Large intestine (tissue), 3 donors: ENCODE measurements at regions not wholly inside any gene's neighbourhood (a gene's known extent, or its start where the extent isn't known, plus 50 kb on each side); places are given as distances from the start of the nearest gene placed in this dataset.
A peak's percentile ranks its signal among the peaks of the same experiment; 100 is the strongest.
"Not testable (repeated sequence)": the region's sequence is repeated elsewhere in the genome, so short reads cannot be mapped to it uniquely, and the experiment has no call there.

Experiments used
- DNase-seq, 2 donors: peaks; one replicate each; pipeline versions ENCODE4 v3.0.0 to v3.0.0-alpha.2; 2013
- H3K27ac ChIP-seq: one replicate; pipeline ENCODE4 v1.5.1; 2013; ENCODE audit warnings: low read length
- H3K27me3 ChIP-seq: 2 replicates; pipeline ENCODE4 v1.6.1; 2013; ENCODE audit warnings: low read length; ENCODE audit not compliant: control insufficient read depth, insufficient read depth
- H3K36me3 ChIP-seq: 2 replicates; pipeline ENCODE4 v1.6.1; 2013; ENCODE audit warnings: low read length; ENCODE audit not compliant: control insufficient read depth, insufficient read depth
- H3K4me1 ChIP-seq: one replicate; pipeline ENCODE4 v1.6.1; 2013; ENCODE audit warnings: low read length; ENCODE audit not compliant: control insufficient read depth, insufficient read depth
- H3K4me3 ChIP-seq: one replicate; pipeline ENCODE4 v1.5.1; 2013; ENCODE audit warnings: low read length
- H3K9me3 ChIP-seq: one replicate; pipeline ENCODE4 v1.6.1; 2013; ENCODE audit warnings: mild to moderate bottlenecking, low read depth, low read length, moderate library complexity; ENCODE audit not compliant: control insufficient read depth
- WGBS: methylation state at CpG from one replicate; pipeline ENCODE4 v1.1.5; 2013; ENCODE audit warnings: low lambda C conversion rate; ENCODE audit not compliant: insufficient coverage; 5-methylcytosine and 5-hydroxymethylcytosine counted together

- no CpG with 5 or more reads among the region's 4 CpGs for WGBS
- H3K27me3 ChIP-seq = no peaks in the 10 kb centered on the region
- no peaks in the 10 kb centered on the region for H3K4me1 ChIP-seq
- H3K36me3 ChIP-seq = no peaks in the 10 kb centered on the region
- DNase-seq = no peak
- H3K27ac ChIP-seq = no peak overlapping the region
- H3K9me3 ChIP-seq = no peaks in the 10 kb centered on the region
- no peak overlapping the region for H3K4me3 ChIP-seq
Observed at GRCh38 chr7:52195664-52196063, 839.8 kb upstream of the POM121L12 start.

DNA sequence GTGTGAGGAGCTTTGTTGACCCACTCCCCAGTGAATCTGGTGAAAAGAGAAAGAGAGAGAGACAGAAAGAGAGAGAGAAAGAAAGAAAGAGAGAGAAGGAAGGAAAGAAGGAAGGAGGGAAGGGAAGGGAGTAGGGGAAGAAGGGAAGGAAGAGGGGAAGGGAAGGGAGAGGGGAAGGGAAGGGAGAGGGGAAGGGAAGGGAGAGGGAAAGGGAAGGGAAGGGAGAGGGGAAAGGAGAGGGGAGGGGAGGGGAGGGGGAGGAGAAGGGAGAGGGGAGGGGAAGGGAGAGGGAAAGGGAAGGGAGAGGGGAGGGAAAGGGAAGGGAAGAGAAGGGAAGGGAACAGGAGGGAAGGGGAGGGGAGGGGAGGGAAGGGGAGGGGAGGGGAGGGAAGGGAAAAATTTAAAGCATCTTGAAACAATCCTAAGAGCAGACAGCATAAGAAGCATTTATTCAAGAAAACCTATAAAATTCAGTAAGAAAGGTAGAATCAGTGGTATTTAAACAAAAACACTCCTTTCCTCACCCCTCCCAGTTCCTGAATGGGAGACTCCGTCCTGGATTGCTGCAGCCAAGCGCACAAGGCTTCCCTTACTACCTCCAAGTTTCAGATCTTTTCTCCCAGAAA, 846.2 kb upstream of the POM121L12 start:
- WGBS = no CpG with 5 or more reads among the region's 2 CpGs

DNA sequence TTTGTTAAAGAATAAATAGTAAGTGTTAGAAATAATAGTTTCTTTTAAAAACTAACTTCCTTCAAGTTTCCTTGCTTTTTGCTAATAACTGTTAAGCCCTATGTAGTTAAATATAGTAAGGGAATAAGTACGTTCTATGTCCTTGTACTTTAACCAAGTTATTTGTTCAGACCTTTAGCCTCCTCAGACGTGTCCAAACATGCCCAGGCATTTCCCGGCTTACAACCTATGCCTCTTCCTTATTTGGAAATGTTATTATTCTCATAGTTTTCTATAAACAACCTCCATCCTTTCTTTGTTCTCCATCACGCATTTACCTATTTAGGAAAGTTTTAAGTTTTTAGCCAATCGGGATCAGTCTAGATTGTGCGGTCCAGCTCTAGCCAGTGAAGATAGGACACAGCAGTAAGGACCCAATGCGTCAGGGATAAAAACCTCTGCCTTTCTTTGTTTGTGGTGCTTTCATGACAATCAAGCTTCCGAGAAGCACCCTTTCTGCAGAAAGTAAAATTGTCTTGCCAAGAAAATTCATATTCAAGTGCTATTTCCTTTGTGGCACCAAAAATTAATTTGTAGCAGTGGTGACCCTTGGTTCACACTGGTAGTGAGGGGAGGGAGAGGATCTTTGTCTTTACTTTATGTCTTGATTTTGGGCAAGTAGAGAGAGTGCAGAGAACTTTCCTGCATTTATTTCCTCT, 851.3 kb upstream of the POM121L12 start:
- Histone ChIP-seq H3K4me1 (no peaks in the 10 kb centered on the region), H3K27me3 (no peaks in the 10 kb centered on the region), H3K4me3 (no peak overlapping the region), H3K9me3 (no peaks in the 10 kb centered on the region), H3K36me3 (no peaks in the 10 kb centered on the region), H3K27ac (no peak overlapping the region)
- no peak for DNase-seq
- 78% methylated on average over 3 of the region's 8 CpGs for WGBS

More for the DNA sequence above, 846.2 kb upstream of the POM121L12 start:
- Histone ChIP-seq H3K9me3 (no peaks in the 10 kb centered on the region), H3K36me3 (no peaks in the 10 kb centered on the region), H3K27me3 (no peaks in the 10 kb centered on the region), H3K4me3 (no peak overlapping the region), H3K4me1 (no peaks in the 10 kb centered on the region), H3K27ac (no peak overlapping the region)
- DNase-seq = no peak

GRCh38 chr7:52179934-52180333, 855.5 kb upstream of the POM121L12 start:
- Histone ChIP-seq H3K36me3 (no peaks in the 10 kb centered on the region), H3K4me3 (no peak overlapping the region), H3K4me1 (no peaks in the 10 kb centered on the region), H3K27ac (no peak overlapping the region), H3K27me3 (no peaks in the 10 kb centered on the region), H3K9me3 (no peaks in the 10 kb centered on the region)
- no peak for DNase-seq
- 96% methylated on average over 2 of the region's 8 CpGs for WGBS

DNA sequence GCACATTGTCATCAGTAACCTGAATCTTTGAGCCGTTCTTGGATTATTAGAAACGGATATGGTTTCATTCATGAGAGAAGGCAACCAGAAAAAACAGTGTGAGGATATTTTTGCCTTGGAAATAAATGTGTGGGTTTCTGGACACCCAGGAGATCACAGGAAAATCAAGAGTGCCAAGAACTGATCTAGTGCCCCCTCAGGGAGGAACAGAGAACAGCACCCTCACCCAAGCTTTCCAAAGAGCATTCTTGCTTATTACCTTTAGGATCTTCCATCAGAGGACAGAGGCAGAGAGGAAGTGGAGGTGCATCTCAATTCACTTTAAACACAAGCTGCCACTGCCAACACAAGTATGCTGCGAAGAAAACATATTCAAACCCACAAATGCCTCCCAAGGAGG, 851.5 kb upstream of the COBL start:
- no peaks in the 10 kb centered on the region for H3K4me1 ChIP-seq
- H3K27me3 ChIP-seq = no peaks in the 10 kb centered on the region
- peak in 1 of 2 donors; percentile 20 for DNase-seq
- no peaks in the 10 kb centered on the region for H3K36me3 ChIP-seq
- no peak overlapping the region for H3K4me3 ChIP-seq
- H3K27ac ChIP-seq = no peak overlapping the region
- no peaks in the 10 kb centered on the region for H3K9me3 ChIP-seq
- WGBS = 83% methylated on average over 2 of the region's 3 CpGs

DNA sequence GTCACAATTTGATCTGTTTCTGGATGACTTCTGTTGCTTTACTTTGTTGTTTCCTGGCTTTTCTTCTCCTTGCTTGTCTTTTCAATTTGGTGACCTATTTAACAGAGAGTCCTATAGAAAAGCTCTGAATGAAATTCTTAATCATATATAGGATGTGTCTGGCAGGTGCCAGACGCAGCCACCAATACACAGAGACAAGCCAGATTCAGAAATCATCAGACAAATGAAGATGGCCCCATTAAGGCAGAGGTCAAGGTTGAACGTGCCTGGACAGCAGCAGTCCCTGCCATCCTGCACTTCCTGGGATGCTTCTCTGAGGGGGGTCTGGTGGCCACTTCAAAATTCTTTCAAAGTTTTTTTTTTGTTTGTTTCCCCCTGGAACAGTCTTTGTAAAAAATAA, 846.7 kb upstream of the COBL start:
- no CpG with 5 or more reads among the region's 2 CpGs for WGBS
- no peaks in the 10 kb centered on the region for H3K27me3 ChIP-seq
- no peaks in the 10 kb centered on the region for H3K4me1 ChIP-seq
- no peaks in the 10 kb centered on the region for H3K36me3 ChIP-seq
- no peak overlapping the region for H3K27ac ChIP-seq
- no peak for DNase-seq
- H3K9me3 ChIP-seq = no peaks in the 10 kb centered on the region
- H3K4me3 ChIP-seq = no peak overlapping the region

DNA sequence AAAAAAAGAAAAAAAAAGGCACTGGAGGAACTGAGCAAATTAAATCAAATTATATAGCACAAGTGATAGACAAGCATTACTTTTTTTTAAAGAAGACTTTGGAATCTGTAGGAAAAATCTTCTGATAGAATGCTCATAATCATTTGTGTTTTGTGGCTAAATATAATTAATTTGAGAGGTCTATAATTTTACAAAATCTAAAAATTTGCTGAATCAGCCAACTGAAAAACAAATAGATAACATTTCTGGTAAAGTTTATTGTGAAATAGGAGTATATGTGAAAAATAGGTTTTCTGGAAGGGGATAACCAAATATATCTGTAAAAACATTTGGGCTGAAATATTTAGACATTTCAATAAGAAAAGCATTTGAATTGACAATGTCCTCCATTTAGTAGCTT, 844.9 kb upstream of the COBL start:
- Histone ChIP-seq H3K27ac (no peak overlapping the region), H3K4me1 (no peaks in the 10 kb centered on the region), H3K36me3 (no peaks in the 10 kb centered on the region), H3K9me3 (no peaks in the 10 kb centered on the region), H3K27me3 (no peaks in the 10 kb centered on the region), H3K4me3 (no peak overlapping the region)
- no peak for DNase-seq

DNA sequence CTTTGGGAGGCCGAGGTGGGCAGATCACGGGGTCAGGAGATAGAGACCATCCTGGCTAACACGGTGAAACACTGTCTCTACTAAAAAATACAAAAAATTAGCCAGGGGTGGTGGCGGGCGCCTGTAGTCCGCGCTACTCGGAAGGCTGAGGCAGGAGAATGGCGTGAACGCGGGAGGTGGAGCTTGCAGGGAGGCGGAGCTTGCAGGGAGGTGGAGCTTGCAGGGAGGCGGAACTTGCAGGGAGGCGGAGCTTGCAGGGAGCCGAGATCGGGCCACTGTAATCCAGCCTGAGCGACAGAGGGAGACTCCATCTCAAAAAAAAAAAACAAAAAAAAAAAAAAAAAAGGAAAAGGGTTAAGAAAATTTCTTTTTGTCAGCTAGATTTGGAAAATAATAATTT, 842.8 kb upstream of the COBL start:
- WGBS = no CpG with 5 or more reads among the region's 17 CpGs
- not testable (repeated sequence) for H3K4me1 ChIP-seq

GRCh38 chr7:52154382-52154781, 837.8 kb upstream of the COBL start:
- no peak for DNase-seq
- Histone ChIP-seq H3K4me3 (no peak overlapping the region), H3K36me3 (no peaks in the 10 kb centered on the region), H3K27ac (no peak overlapping the region), H3K4me1 (peaks cover 6% of the 10 kb centered on the region), H3K9me3 (no peaks in the 10 kb centered on the region), H3K27me3 (no peaks in the 10 kb centered on the region)
- WGBS = no CpG with 5 or more reads among the region's 2 CpGs

More for the DNA sequence above, 842.8 kb upstream of the COBL start:
- not testable (repeated sequence) for H3K9me3 ChIP-seq, H3K27ac ChIP-seq, H3K4me3 ChIP-seq, H3K27me3 ChIP-seq, H3K36me3 ChIP-seq, DNase-seq

DNA sequence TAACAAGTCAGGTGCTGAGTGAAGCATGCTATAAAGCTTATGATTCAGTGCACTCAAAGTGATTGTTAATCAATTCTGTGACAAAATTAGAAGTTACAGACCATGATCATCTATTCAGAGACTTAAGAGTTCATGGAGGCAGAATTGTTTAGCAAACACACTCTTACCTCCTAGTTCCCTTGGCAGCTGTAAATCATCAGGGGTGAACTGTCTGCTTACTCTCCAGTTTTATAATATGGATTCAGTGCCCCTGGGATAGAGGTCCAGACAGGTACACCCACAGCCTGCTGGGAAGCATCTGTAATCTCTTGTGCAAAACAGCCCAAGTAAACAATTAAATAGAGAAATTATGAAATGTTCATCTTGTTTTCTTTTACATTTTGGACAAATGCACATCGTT, 835.0 kb upstream of the COBL start:
- H3K36me3 ChIP-seq = no peaks in the 10 kb centered on the region
- no peaks in the 10 kb centered on the region for H3K27me3 ChIP-seq
- no peak overlapping the region for H3K4me3 ChIP-seq
- no peaks in the 10 kb centered on the region for H3K9me3 ChIP-seq
- H3K27ac ChIP-seq = no peak overlapping the region
- 83% methylated on average over 1 of the region's 1 CpG for WGBS
- DNase-seq = peak in 1 of 2 donors; percentile 14
- H3K4me1 ChIP-seq = peaks cover 19% of the 10 kb centered on the region

- Histone ChIP-seq H3K36me3 (no peaks in the 10 kb centered on the region), H3K4me3 (no peak overlapping the region), H3K27ac (no peak overlapping the region), H3K4me1 (peaks cover 19% of the 10 kb centered on the region), H3K9me3 (no peaks in the 10 kb centered on the region), H3K27me3 (no peaks in the 10 kb centered on the region)
- 88% methylated on average over 1 of the region's 2 CpGs for WGBS
- no peak for DNase-seq
Observed at GRCh38 chr7:52150952-52151351, 834.3 kb upstream of the COBL start.
